Islet precursor cell (in vitro differentiated cells): ENCODE measurements at regions not wholly inside any gene's neighbourhood (a gene's known extent, or its start where the extent isn't known, plus 50 kb on each side); places are given as distances from the start of the nearest gene placed in this dataset.
"Not testable (repeated sequence)": the region's sequence is repeated elsewhere in the genome, so short reads cannot be mapped to it uniquely, and the experiment has no call there.

Source experiments
- DNase-seq: peaks from one replicate; pipeline ENCODE4 v3.0.0-alpha.2; 2018

- not testable (repeated sequence) for DNase-seq
Observed at GRCh38 chr10:30196559-30196958, 137.2 kb upstream of the JCAD start.

GRCh38 chr10:30192846-30193608 lies 133.6 kb upstream of the JCAD start:
- DNase-seq = no peak

- peak; percentile 80 for DNase-seq
Observed at GRCh38 chr10:30190577-30191552, 131.5 kb upstream of the JCAD start.

DNA sequence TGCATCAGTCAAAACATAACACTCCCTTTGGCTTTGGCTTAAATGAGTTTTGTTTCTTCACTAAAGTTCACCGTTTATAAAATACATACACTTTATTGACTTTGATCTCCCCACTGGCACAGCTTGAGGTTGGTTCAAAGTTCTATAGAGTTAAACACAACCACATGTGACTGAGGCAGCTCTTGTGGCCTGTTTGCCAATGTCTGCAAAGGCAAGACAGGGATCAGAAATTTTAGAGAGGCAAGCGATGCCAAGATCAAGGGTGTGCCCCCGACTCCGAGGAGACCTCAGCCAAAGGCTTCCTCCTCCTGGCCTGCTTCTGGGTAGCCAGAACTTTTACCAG lies 129.8 kb upstream of the JCAD start:
- no peak for DNase-seq

GRCh38 chr10:30188556-30189237 lies 129.3 kb upstream of the JCAD start:
- DNase-seq = no peak

- DNase-seq = no peak
Observed at GRCh38 chr10:30188101-30188500, 128.7 kb upstream of the JCAD start.

GRCh38 chr10:30187010-30187409 lies 127.6 kb upstream of the JCAD start:
- no peak for DNase-seq

DNA sequence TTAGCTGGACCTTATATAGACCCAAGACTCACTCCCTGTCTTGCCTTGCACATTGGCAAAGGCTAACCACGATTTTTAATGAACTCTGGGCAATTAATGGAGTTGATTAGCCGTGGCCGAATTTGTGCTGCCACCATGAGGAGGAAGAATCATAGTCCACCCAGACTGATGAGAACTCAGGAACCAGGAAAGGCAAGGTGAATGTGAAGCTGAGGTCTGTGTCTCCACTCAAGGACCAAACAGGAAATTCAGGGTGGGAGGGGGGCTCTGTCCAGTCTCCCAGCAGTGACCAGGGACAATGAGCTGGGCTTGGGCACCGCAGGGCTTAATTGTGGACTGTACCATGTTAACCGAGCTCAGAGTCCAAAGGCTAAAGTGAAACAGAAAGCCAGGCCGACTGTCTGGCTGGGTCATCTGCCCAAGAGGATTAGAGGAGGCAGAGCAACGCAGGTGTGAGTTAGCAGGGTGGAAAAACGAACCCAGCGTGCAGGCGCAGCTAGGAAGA lies 127.0 kb upstream of the JCAD start:
- no peak for DNase-seq

DNA sequence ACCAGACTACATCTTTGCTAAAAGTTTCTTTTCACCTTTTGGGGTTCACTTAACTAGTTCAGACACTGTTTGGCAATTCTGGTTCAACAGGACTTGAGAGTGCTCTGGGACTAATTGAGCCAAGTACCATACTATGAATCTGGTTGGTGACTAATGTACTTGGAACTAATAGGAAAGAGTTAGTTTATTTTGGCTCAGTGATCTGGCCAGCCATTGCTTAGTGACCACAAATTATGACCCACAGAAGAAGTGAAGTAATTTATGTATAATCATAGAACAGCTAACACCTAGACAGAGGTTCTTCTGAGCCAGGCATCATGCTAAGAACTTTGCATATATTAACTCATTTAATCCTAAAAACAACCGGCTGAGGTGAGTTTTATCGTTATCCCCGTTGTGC lies 126.5 kb upstream of the JCAD start:
- no peak for DNase-seq

- DNase-seq = no peak
Observed at GRCh38 chr10:30185341-30185740, 126.0 kb upstream of the JCAD start.

GRCh38 chr10:30184397-30185033 lies 125.1 kb upstream of the JCAD start:
- DNase-seq = peak; percentile 83

- DNase-seq = no peak
Observed at GRCh38 chr10:30183055-30183402, 123.6 kb upstream of the JCAD start.

DNA sequence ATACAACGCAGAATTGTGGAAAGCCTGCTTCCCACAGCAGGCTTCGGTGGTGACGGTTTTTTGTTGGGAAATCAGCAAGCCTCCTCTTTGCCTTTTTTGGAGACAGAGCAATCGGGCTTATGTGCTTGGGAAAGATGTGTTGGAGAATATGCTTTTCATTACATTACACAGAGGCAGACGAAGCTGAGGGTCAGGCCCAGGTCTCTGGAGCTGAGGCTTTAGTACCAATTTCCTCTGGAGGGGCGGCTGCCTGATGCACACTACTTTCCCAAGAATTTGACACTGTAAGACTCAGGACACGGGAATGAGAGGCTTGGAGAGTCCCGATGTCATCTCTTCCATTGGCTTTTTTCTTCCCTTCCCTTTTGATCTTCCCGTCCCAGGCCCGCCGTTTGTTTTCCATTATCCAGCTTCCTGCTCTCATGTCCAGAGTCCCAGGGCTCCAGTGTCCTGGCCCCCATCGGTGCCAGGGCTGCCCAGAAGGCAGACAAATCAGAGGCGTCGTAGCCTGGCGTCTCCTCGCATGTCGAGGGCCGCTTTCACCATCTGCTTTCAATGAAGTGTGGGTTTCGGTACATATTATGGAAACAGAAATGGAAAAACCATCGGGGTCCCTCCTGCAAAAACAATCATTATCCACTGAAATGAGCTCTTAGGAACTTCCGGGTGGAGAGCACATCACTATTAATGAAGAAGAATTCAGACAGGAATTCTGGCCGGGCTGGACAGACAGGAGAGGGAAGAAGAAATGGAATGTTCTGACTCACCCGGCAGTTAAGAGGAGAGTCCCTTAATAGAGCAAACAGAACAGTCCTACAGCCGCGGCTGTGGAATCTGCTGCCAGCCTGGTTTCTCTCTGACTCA lies 123.0 kb upstream of the JCAD start:
- peak; percentile 98 for DNase-seq

DNA sequence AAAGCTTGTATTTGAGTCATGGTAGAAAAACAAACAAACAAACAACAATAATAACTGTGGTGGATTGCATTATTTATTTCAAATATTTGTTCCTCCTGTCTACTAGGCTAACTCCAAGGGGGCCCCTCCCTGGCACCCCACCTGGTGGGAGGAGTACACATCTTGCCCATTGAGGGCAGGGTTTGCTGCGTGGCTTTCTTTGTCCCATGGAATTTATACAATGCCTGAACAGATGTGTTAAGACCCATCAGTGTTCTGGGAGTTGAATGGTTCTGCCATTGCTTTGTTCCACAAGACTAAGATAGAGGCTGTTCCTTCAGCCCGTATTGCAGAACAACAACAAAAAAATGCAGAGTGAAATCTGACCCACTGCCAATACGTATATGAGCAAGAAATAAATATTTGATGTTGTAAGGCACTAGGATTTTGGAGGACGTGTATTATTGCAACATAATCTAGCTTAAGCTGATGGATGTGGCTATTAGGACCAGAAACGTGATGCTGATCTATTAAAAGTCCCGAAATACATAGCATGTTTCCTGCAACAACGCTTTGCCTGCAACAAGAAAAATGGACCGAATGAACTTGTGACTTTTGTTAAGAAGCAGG lies 119.1 kb upstream of the JCAD start:
- no peak for DNase-seq

DNA sequence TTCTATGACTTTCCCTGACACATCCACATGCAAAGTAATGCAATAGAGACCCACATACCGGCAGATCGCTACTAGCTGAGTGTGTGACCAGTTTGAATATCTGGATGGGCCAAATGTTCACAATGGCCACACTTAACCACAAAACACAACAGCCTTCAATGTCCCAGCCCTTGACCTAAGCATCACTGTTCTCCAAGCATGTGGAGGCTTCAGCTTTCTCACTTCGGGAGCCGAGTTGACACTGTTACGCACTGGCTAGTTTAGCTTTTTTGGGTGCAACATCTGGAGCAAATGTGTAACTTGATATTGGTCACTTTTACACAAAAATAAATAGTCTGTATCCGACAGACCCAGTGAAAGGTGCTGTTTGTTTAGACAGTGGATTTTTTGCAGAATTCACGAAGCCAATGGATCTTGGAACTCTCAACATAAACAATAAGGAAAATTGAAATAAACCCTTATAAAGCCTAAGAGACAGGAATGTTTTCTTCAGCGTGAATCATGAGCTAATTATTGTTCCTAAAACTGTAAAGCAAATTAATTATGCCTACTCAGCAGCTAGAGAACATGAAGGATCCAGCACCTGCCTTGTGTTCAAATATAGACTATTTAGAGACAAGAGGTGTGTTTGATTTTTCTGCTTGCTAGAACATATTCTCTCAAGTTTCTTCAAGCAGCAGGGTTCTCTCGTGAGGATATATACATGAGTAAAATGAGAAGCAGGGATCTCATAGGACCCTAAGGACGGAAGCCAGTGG lies 117.6 kb upstream of the JCAD start:
- no peak for DNase-seq

DNA sequence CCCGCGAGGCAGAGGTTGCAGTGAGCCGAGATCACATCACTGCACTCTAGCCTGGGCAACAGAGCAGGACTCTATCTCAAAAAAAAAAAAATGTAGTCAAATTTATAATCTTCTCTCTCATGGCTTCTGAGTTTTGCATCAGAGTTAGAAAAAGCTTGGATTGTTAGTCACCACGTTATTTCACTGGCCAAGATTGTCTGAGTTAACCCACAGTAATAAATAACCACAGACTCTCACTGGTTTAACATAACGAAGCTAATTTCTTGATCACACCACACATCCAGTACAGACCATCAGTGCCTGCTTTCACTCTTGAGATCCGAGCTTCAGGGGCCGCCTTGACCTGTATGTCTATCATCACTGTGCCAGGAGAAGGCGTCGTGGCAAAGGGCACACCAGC lies 116.8 kb upstream of the JCAD start:
- no peak for DNase-seq

GRCh38 chr10:30172673-30173072 lies 113.3 kb upstream of the JCAD start:
- no peak for DNase-seq

DNA sequence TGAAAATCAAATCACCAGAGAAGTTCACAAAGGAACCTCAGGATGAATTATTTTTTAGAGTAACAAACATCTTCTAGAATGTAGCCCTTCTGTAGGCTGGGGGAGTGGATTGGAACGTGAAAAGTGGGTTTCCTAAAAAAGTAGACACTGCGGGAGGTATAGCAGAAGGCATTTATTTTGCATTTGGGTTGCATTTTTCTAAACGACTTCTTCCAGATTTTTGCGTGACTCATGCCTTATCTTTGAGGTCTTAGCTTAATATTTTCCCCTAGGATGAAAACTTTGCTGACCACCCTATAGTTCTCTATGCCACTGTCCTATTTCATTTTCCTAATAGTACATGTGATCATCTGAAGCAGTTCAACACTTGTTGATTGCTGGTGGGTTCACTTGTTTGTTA lies 112.7 kb upstream of the JCAD start:
- no peak for DNase-seq

- DNase-seq = no peak
Observed at GRCh38 chr10:30171601-30172000, 112.2 kb upstream of the JCAD start.

DNA sequence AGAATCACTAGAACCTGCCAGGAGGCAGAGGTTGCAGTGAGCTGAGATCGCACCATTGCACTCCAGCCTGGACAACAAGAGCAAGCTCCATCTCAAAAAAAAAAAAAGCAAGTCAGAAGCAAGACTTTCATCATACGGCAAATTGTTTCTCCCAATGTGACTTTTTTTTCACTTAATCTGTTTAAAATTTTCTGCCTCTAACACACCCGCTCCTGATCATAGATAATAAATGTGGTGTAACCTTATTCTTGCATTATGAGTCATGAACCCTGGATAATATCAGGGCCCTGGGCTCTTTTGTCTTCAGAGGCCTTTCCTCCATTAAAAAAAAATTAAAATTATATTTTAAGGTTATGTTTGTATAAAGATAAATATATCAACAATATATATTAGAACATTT lies 111.4 kb upstream of the JCAD start:
- no peak for DNase-seq

- no peak for DNase-seq
Observed at GRCh38 chr10:30170146-30170545, 110.8 kb upstream of the JCAD start.
